A549 (cell line): ENCODE measurements at regions not wholly inside any gene's neighbourhood (a gene's known extent, or its start where the extent isn't known, plus 50 kb on each side); places are given as distances from the start of the nearest gene placed in this dataset.

ENCODE experiments used
- ATAC-seq, 2 experiments: fragments of 200-7000 bp in 1 of 2; fragments of >200 bp in 1 of 2; cut with Nextera tagmentation in 1 of 2; cut with Tn5 transposase in 1 of 2; 3 replicates each; pipeline versions ENCODE4 v1.8.0 to v1.9.1; 2018 to 2020; ENCODE audit warnings: mild to moderate bottlenecking in 1 of 2, moderate library complexity in 1 of 2
- CTCF ChIA-PET: fragments of 300-600 bp; sonication (Branson Sonifier 250); formaldehyde crosslinking; extraction: SDS; loops from one replicate; lab custom pipeline; 2021; ENCODE audit warnings: antibody characterized with exemption, inconsistent platforms; lab: Yijun Ruan, JAX
- POLR2A ChIA-PET: fragments of 350-600 bp; formaldehyde crosslinking; extraction: SDS; loops from one replicate; lab custom pipeline; 2021; ENCODE audit warnings: antibody characterized with exemption, inconsistent platforms; lab: Yijun Ruan, JAX
- DNase-seq, 2 experiments: peaks; one replicate each; pipeline versions ENCODE4 v3.0.0 to v3.0.0-alpha.2; 2011 to 2016; ENCODE audit warnings: low read depth in 1 of 2, low spot score in 1 of 2
- FAIRE-seq: peaks from 2 replicates; lab custom pipeline; 2011; peaks lifted over from hg19 to GRCh38; lab: Jason Lieb, UNC
- H3K27ac ChIP-seq, 2 experiments: fragments of >200 bp; sonication (Bioruptor Twin); formaldehyde crosslinking; 3 replicates each; pipeline ENCODE4 v1.5.1; 2016 to 2017
- H3K4me1 ChIP-seq: fragments of >200 bp; sonication (Bioruptor Twin); formaldehyde crosslinking; 3 replicates; pipeline ENCODE4 v1.6.1; 2016
- H3K4me2 ChIP-seq: fragments of >200 bp; sonication (Bioruptor Twin); formaldehyde crosslinking; 3 replicates; pipeline ENCODE4 v1.6.1; 2016
- H3K4me3 ChIP-seq: fragments of >200 bp; sonication (Bioruptor Twin); formaldehyde crosslinking; 3 replicates; pipeline ENCODE4 v1.5.1; 2016
- H3K9me3 ChIP-seq: fragments of >200 bp; sonication (Bioruptor Twin); formaldehyde crosslinking; 3 replicates; pipeline ENCODE4 v1.6.1; 2016
- BCL3 ChIP-seq: fragments of >200 bp; sonication (Bioruptor Twin); formaldehyde crosslinking; IDR thresholded peaks from 3 replicates; pipeline ENCODE4 v1.6.1; 2016
- CBX2 ChIP-seq: fragments of 200-600 bp; sonication (generic); IDR thresholded peaks from 2 replicates; pipeline ENCODE4 v1.6.1; 2016; ENCODE audit warnings: low read depth, mild to moderate bottlenecking, borderline replicate concordance
- CBX8 ChIP-seq: fragments of 200-600 bp; sonication (generic); IDR thresholded peaks from 2 replicates; pipeline ENCODE4 v1.6.1; 2016
- CHD2 ChIP-seq: fragments of 150-350 bp; IDR thresholded peaks from 2 replicates; pipeline ENCODE4 v1.6.1; 2014; ENCODE audit warnings: low read length; ENCODE audit not compliant: partially characterized antibody
- CHD4 ChIP-seq: fragments of 200-600 bp; sonication (generic); IDR thresholded peaks from 2 replicates; pipeline ENCODE4 v1.6.1; 2016; ENCODE audit warnings: antibody characterized with exemption, mild to moderate bottlenecking, borderline replicate concordance
- CTCF ChIP-seq: fragments of >200 bp; sonication (Bioruptor Twin); formaldehyde crosslinking; IDR thresholded peaks from 3 replicates; pipeline ENCODE4 v1.5.1; 2016
- FOSB ChIP-seq: fragments of 250-450 bp; sonication (Bioruptor Pico); IDR thresholded peaks from 2 replicates; pipeline ENCODE4 v1.5.0; 2020; ENCODE audit warnings: mild to moderate bottlenecking, moderate library complexity
- HES2 ChIP-seq: fragments of >200 bp; sonication (Bioruptor Twin); formaldehyde crosslinking; IDR thresholded peaks from 2 replicates; pipeline ENCODE4 v1.6.1; 2016
- HMGXB4 ChIP-seq: fragments of 250-450 bp; sonication (Bioruptor Pico); IDR thresholded peaks from 2 replicates; pipeline ENCODE4 v1.5.0; 2021; ENCODE audit warnings: mild to moderate bottlenecking, moderate library complexity, borderline replicate concordance
- JUN ChIP-seq, 2 experiments: fragments of >200 bp; sonication (Bioruptor Twin); formaldehyde crosslinking; IDR thresholded peaks; 2 replicates in 1 of 2; 3 replicates in 1 of 2; pipeline ENCODE4 v1.6.1; 2016 to 2017
- JUNB ChIP-seq: fragments of >200 bp; sonication (Bioruptor Twin); formaldehyde crosslinking; IDR thresholded peaks from 2 replicates; pipeline ENCODE4 v1.6.1; 2016
- MAX ChIP-seq: IDR thresholded peaks from 2 replicates; pipeline ENCODE4 v1.6.1; 2012
- MYC ChIP-seq: IDR thresholded peaks from 2 replicates; pipeline ENCODE4 v1.6.1; 2012; ENCODE audit warnings: mild to moderate bottlenecking, inconsistent platforms, low read length, improper control_type of control experiment, borderline replicate concordance
- NFE2L2 ChIP-seq: fragments of 150-350 bp; conservative IDR thresholded peaks from 2 replicates; pipeline ENCODE4 v1.6.1; 2014; ENCODE audit warnings: low read length
- PHF8 ChIP-seq: fragments of 200-600 bp; sonication (generic); IDR thresholded peaks from 2 replicates; pipeline ENCODE4 v1.6.1; 2016; ENCODE audit warnings: low read depth, mild to moderate bottlenecking, antibody characterized with exemption, moderate library complexity, borderline replicate concordance
- RAD21 ChIP-seq, 2 experiments: fragments of >200 bp in 1 of 2; sonication (Bioruptor Twin) in 1 of 2; formaldehyde crosslinking in 1 of 2; IDR thresholded peaks in 1 of 2; conservative IDR thresholded peaks in 1 of 2; 2 replicates in 1 of 2; 3 replicates in 1 of 2; pipeline ENCODE4 v1.6.1; 2012 to 2018; ENCODE audit warnings: inconsistent platforms in 1 of 2
- RFX5 ChIP-seq: fragments of 450-650 bp; IDR thresholded peaks from 2 replicates; pipeline ENCODE4 v1.7.1; 2014; ENCODE audit warnings: antibody characterized with exemption, mild to moderate bottlenecking, moderate library complexity
- SREBF2 ChIP-seq: fragments of 450-650 bp; IDR thresholded peaks from 2 replicates; pipeline ENCODE4 v1.6.1; 2014; ENCODE audit warnings: mild to moderate bottlenecking, moderate library complexity
- USF2 ChIP-seq: fragments of 450-650 bp; IDR thresholded peaks from 2 replicates; pipeline ENCODE4 v1.6.1; 2014; ENCODE audit warnings: antibody characterized with exemption
- ZNF302 ChIP-seq: fragments of 250-450 bp; sonication (Bioruptor Pico); IDR thresholded peaks from 2 replicates; pipeline ENCODE4 v1.9.0; 2021; ENCODE audit warnings: inconsistent platforms, mild to moderate bottlenecking, moderate library complexity
- WGBS: methylation state at CpG from one replicate; pipeline ENCODE4 v1.1.6; 2017; ENCODE audit errors: missing lambda C conversion rate; 5-methylcytosine and 5-hydroxymethylcytosine counted together

- H3K4me3 ChIP-seq: no peak overlapping the region
- no peak overlapping the region for H3K4me2 ChIP-seq
- DNase-seq (no peak), ATAC-seq (no peak), FAIRE-seq (no peak)
- H3K27ac ChIP-seq: no peak overlapping the region
- WGBS: 3% methylated on average over 7 of the region's 7 CpGs
- CTCF ChIA-PET: no interaction called here
- no peaks in the 10 kb centered on the region for H3K4me1 ChIP-seq
- no peak for TF ChIP-seq CBX8
- TF ChIP-seq HMGXB4 (CRISPR knock-in tag): no peak
- no peak for TF ChIP-seq JUN (IDR thresholded peaks at IDR 0.05)
- no peak for TF ChIP-seq JUNB
- no peak for TF ChIP-seq CBX2
- no peak for TF ChIP-seq SREBF2
- no peak for TF ChIP-seq HES2
- no peak for TF ChIP-seq CHD2
- no peak for TF ChIP-seq RAD21 (conservative IDR thresholded peaks at IDR 0.05 in 1 of 2, IDR thresholded peaks at IDR 0.05 in 1 of 2)
- no peak for TF ChIP-seq CHD4
- TF ChIP-seq BCL3: no peak
- POLR2A ChIA-PET: no interaction called here
- no peaks in the 10 kb centered on the region for H3K9me3 ChIP-seq
Measured at GRCh38 chr2:2809771-2810170, 478.7 kb upstream of the MYT1L start.

- no peak for ATAC-seq
Measured at GRCh38 chr2:2808551-2809058, 477.5 kb upstream of the MYT1L start.

More at GRCh38 chr2:2808551-2809058, 477.5 kb upstream of the MYT1L start:
- Histone ChIP-seq H3K4me1 (no peaks in the 10 kb centered on the region), H3K9me3 (no peaks in the 10 kb centered on the region), H3K4me2 (no peak overlapping the region), H3K4me3 (no peak overlapping the region), H3K27ac (no peak overlapping the region)
- ChIA-PET CTCF (no interaction called here), POLR2A (no interaction called here)
- no peak for FAIRE-seq
- TF ChIP-seq RFX5 (no peak), ZNF302 (CRISPR knock-in tag) (no peak), CTCF (no peak), PHF8 (no peak), USF2 (no peak), MAX (no peak), HMGXB4 (CRISPR knock-in tag) (no peak), MYC (no peak), NFE2L2 (no peak), FOSB (CRISPR knock-in tag) (no peak)
- 6% methylated on average over 7 of the region's 7 CpGs for WGBS
- DNase-seq: no peak
